GM12892 (cell line): ENCODE measurements at regions not wholly inside any gene's neighbourhood (a gene's known extent, or its start where the extent isn't known, plus 50 kb on each side); places are given as distances from the start of the nearest gene placed in this dataset.

Experiments
- POLR2A ChIP-seq: IDR thresholded peaks from 2 replicates; pipeline ENCODE4 v1.6.1; 2011; ENCODE audit warnings: low read depth, low read length, control low read depth
- POLR2AphosphoS5 ChIP-seq: IDR thresholded peaks from 2 replicates; pipeline ENCODE4 v1.6.1; 2011; ENCODE audit warnings: low read depth, low read length, control low read depth
- TAF1 ChIP-seq: IDR thresholded peaks from 2 replicates; pipeline ENCODE4 v1.6.1; 2011; ENCODE audit warnings: low read depth, mild to moderate bottlenecking, control low read depth, low read length, borderline replicate concordance

DNA sequence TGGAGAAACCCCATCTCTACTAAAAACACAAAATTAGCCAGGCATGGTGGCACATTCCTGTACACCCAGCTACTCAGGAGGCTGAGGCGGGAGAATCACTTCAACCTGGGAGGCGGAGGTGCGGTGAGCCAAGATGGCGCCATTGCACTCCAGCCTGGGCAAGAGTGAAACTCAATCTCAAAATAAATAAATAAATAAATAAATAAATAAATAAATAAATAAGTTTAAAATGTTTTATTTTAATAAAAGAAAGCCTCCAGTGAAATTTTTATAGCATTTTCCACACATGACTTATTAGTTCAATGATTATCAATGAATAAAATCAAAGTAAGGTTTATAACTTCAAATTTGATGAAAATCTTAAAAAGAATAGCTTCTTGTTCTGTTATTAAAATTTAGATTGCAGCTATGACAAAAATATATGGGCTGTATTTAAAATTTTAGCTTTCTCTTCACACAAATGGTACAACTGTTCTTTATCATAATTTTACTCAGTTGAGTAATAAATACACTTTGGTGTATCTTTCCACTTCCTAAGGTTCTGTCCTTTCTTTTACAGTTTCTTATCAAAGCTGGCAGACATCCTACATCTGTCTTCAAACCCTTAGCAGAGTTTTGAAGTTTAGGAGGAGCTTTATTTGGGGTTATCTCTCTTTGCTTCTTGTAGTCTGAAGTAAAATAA, 78.4 kb upstream of the ZSWIM2 start:
- TF ChIP-seq TAF1 (no peak), POLR2A (no peak), POLR2AphosphoS5 (no peak)
